BE2C (cell line): ENCODE measurements at regions not wholly inside any gene's neighbourhood (a gene's known extent, or its start where the extent isn't known, plus 50 kb on each side); places are given as distances from the start of the nearest gene placed in this dataset.

Source experiments
- DNase-seq: peaks from one replicate; pipeline ENCODE4 v3.0.0-alpha.2; 2020
- H3K27me3 ChIP-seq: fragments of 250-450 bp; sonication (Bioruptor Pico); 2 replicates; pipeline ENCODE4 v1.5.1; 2020; ENCODE audit warnings: mild to moderate bottlenecking
- H3K36me3 ChIP-seq: fragments of 250-450 bp; sonication (Bioruptor Pico); 2 replicates; pipeline ENCODE4 v1.5.1; 2020; ENCODE audit warnings: mild to moderate bottlenecking
- H3K4me1 ChIP-seq: fragments of 250-450 bp; sonication (Bioruptor Pico); 2 replicates; pipeline ENCODE4 v1.5.1; 2020
- H3K4me3 ChIP-seq: 2 replicates; pipeline ENCODE4 v1.5.1; 2011; ENCODE audit warnings: low read depth, low read length
- H3K9me3 ChIP-seq: fragments of 250-450 bp; sonication (Bioruptor Pico); 2 replicates; pipeline ENCODE4 v1.5.1; 2020
- TF ChIP-seq, protein P1 (sequence below): IDR thresholded peaks from 2 replicates; pipeline ENCODE4 v1.5.1; 2012; ENCODE audit warnings: mild to moderate bottlenecking, low read depth, low read length

GRCh38 chr17:72068643-72069042 lies 52.2 kb upstream of the SOX9 start:
- DNase-seq = no peak
- TF ChIP-seq, protein P1, sequence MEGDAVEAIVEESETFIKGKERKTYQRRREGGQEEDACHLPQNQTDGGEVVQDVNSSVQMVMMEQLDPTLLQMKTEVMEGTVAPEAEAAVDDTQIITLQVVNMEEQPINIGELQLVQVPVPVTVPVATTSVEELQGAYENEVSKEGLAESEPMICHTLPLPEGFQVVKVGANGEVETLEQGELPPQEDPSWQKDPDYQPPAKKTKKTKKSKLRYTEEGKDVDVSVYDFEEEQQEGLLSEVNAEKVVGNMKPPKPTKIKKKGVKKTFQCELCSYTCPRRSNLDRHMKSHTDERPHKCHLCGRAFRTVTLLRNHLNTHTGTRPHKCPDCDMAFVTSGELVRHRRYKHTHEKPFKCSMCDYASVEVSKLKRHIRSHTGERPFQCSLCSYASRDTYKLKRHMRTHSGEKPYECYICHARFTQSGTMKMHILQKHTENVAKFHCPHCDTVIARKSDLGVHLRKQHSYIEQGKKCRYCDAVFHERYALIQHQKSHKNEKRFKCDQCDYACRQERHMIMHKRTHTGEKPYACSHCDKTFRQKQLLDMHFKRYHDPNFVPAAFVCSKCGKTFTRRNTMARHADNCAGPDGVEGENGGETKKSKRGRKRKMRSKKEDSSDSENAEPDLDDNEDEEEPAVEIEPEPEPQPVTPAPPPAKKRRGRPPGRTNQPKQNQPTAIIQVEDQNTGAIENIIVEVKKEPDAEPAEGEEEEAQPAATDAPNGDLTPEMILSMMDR = no peak

GRCh38 chr17:72069586-72070202 lies 51.1 kb upstream of the SOX9 start:
- Histone ChIP-seq H3K4me3 (no peak overlapping the region), H3K9me3 (no peaks in the 10 kb centered on the region), H3K36me3 (no peaks in the 10 kb centered on the region), H3K27me3 (no peaks in the 10 kb centered on the region), H3K4me1 (peaks cover 3% of the 10 kb centered on the region; the same call in 1 of the 2 replicates)
- TF ChIP-seq, protein P1 = no peak
- no peak for DNase-seq

More at GRCh38 chr17:72068643-72069042, 52.2 kb upstream of the SOX9 start:
- H3K9me3 ChIP-seq = no peaks in the 10 kb centered on the region
- no peaks in the 10 kb centered on the region for H3K27me3 ChIP-seq
- H3K4me3 ChIP-seq = no peak overlapping the region
- H3K4me1 ChIP-seq = peaks cover 3% of the 10 kb centered on the region; the same call in 1 of the 2 replicates
- H3K36me3 ChIP-seq = no peaks in the 10 kb centered on the region
